OCI-LY7 (cell line): ENCODE measurements at regions not wholly inside any gene's neighbourhood (a gene's known extent, or its start where the extent isn't known, plus 50 kb on each side); places are given as distances from the start of the nearest gene placed in this dataset.

Source experiments
- CTCF ChIP-seq: fragments of 200-600 bp; sonication (generic); conservative IDR thresholded peaks from 2 replicates; pipeline ENCODE4 v1.5.1; 2014; ENCODE audit warnings: mild to moderate bottlenecking, antibody characterized with exemption, low read length, moderate library complexity, mixed read lengths
- EZH2phosphoT487 ChIP-seq: fragments of 200-600 bp; sonication (generic); IDR thresholded peaks from 2 replicates; pipeline ENCODE4 v1.6.1; 2018; ENCODE audit warnings: low read depth, borderline replicate concordance, mild to moderate bottlenecking, mixed run types, antibody characterized with exemption, low read length, moderate library complexity, mixed read lengths

GRCh38 chr4:146585761-146586333 is 52.8 kb upstream of the POU4F2 start:
- TF ChIP-seq CTCF: no peak
- no peak for TF ChIP-seq EZH2phosphoT487
